ENCODE measurements at regions not wholly inside any gene's neighbourhood (a gene's known extent, or its start where the extent isn't known, plus 50 kb on each side); places are given as distances from the start of the nearest gene placed in this dataset.

- CTCF ChIA-PET = interaction anchor here (1.8 kb wide), 1 partner anchor 12 kb away, joined by 5 read pairs; no protein-coding TSS in a partner anchor
- no peak for DNase-seq (ENCODE audit: extremely low spot score)
- POLR2A ChIA-PET = no interaction called here
- no peak for TF ChIP-seq CTCF (IDR thresholded peaks at IDR 0.05; ENCODE audit: control extremely low read depth, extremely low read depth, low read depth, missing control alignments)
Measured at GRCh38 chr18:48467231-48467630, 58.0 kb upstream of the ZBTB7C start.

DNA sequence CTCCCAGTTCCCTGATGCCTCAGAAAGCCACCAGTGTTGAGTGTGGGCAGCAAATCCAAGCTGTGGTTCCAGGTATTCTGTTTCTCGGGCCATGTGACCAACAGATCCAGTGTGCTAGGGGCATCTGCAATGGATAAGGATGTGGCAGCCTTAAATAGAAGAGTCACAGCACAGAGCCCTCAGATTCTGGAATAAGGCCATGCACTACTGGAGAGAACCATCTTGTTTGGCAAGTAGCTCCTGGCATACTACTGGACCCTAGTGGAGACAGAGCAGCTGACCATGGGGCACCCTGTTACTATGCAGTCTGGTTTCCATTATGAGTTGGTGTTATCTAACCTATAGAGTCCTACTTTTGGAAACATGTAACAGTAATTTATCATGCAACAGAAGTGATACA is 53.3 kb upstream of the ZBTB7C start:
- POLR2A ChIA-PET = no interaction called here
- no peak for DNase-seq (ENCODE audit: extremely low spot score)
- TF ChIP-seq CTCF (IDR thresholded peaks at IDR 0.05; ENCODE audit: control extremely low read depth, extremely low read depth, low read depth, missing control alignments) = no peak
- CTCF ChIA-PET = interaction anchor here (1.1 to 4.8 kb wide), 3 partner anchors 13 to 690 kb away, joined by 3 to 33 read pairs (median 5); no protein-coding TSS in a partner anchor

- TF ChIP-seq CTCF (IDR thresholded peaks at IDR 0.05; ENCODE audit: control extremely low read depth, extremely low read depth, low read depth, missing control alignments) = no peak
- no peak for DNase-seq (ENCODE audit: extremely low spot score)
- ChIA-PET CTCF (interaction anchor here (0.7 to 4.8 kb wide), 5 partner anchors 14 to 688 kb away, joined by 3 to 33 read pairs (median 5); no protein-coding TSS in a partner anchor), POLR2A (no interaction called here)
Measured at GRCh38 chr18:48460929-48461583, 51.9 kb upstream of the ZBTB7C start.

DNA sequence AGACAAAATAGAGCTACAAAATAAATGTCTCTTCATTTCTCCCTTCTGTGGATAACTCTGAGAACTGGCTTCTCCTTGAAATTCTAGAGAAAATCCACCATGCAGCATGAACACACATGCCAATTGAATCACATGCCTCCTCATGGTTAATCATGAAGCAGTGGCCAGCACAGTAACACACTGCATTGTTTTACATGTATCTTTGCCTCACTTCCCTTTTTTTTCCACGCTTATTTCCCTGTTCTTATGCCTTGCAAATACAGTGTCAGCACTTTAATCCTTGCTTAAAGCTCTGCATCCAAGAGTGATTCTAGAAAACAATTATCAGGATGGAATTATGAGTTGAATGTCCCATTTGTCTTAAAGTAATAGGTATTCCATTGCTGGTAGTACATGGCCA is 50.3 kb upstream of the ZBTB7C start:
- no peak for DNase-seq (ENCODE audit: extremely low spot score)
- ChIA-PET POLR2A (no interaction called here), CTCF (interaction anchor here (1.1 to 1.7 kb wide), 4 partner anchors 13 to 429 kb away, joined by 3 to 6 read pairs (median 6); no protein-coding TSS in a partner anchor)
- TF ChIP-seq CTCF (IDR thresholded peaks at IDR 0.05; ENCODE audit: control extremely low read depth, extremely low read depth, low read depth, missing control alignments) = no peak

- ChIA-PET POLR2A (no interaction called here), CTCF (interaction anchor here (1.1 to 1.7 kb wide), 5 partner anchors 10 to 428 kb away, joined by 3 to 6 read pairs (median 5); no protein-coding TSS in a partner anchor)
- no peak for DNase-seq (ENCODE audit: extremely low spot score)
- no peak for TF ChIP-seq CTCF (IDR thresholded peaks at IDR 0.05; ENCODE audit: control extremely low read depth, extremely low read depth, low read depth, missing control alignments)
Measured at GRCh38 chr18:48459016-48459415, 49.8 kb upstream of the ZBTB7C start.
